Fibroblast of skin of right biceps (primary cell): ENCODE measurements at regions not wholly inside any gene's neighbourhood (a gene's known extent, or its start where the extent isn't known, plus 50 kb on each side); places are given as distances from the start of the nearest gene placed in this dataset.
"Not testable (repeated sequence)": the region's sequence is repeated elsewhere in the genome, so short reads cannot be mapped to it uniquely, and the experiment has no call there.

Source experiments
- DNase-seq: peaks from one replicate; pipeline ENCODE4 v3.0.0-alpha.2; 2013

DNA sequence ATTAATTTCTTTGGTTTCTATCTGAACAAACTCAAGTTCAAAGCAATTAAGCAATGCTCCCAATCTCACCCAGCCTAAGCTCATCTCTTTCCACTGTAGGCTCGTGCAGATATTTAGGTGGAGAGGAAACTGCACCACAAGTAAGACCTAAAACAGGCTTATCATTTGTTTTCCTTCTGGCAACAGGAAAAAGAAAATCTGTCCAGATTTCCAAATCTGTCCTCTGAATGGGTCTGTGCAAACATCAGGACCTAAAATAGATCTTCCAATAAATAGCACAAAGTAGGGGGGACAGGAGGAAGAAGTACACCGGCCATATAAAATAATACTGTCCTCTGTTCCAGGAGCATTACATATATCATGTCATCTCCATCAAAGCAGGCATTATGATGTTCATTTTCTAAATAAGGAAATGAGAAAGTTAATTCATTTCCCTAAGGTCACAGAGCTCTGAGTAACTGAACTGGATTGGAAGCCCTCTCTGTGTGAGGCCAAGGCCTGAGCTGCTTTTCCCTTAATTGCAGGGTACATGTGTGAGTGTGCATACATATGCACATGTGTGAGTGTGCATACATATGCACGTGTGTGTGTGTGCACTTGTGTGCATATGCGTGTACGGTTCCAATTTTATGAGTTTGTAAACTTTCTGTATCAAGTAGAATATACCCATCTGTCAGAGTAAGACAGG is 92.8 kb upstream of the PARD3 start:
- peak; percentile 56 for DNase-seq

DNA sequence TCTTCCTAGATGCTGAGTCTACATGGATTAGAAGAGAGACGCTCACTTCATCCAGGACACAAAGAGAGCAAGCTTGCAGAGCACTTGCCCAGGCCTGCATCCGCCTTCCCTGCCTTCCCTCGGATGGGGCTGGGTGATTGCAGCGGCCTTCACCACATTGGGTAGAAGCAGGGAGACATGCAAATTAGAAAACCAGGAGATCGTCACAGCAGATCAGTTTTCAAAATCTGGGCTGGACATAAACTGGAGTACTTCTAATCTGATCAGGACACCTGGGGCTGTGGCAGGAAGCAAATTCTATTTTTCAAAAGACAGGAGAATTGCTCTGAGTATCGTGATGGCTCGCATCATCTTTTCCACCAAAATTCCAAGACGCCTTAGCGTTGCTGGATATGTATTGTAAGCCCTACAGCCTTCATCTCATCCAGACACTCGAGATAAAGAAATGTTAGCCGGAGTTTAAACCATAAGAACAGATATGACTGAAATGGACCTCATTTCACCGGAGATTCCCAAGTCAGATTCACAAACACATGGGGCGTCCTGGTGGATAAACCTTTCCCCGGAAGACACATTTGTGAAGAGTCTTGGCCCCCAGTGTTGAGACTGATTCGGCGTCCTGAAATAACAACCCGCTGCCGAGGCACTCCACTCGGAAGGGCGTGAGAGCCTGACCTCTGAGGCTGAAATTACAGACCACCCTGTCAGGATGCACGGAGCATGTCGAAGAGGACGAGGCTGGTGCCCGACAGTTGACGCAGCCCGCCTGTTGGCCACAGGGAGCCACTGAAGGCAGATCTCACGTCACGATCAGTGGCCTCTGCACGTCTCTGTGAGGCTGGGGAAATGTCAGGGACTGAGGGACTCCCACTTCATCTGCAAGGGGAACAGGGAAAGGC is 91.2 kb upstream of the PARD3 start:
- no peak for DNase-seq

DNA sequence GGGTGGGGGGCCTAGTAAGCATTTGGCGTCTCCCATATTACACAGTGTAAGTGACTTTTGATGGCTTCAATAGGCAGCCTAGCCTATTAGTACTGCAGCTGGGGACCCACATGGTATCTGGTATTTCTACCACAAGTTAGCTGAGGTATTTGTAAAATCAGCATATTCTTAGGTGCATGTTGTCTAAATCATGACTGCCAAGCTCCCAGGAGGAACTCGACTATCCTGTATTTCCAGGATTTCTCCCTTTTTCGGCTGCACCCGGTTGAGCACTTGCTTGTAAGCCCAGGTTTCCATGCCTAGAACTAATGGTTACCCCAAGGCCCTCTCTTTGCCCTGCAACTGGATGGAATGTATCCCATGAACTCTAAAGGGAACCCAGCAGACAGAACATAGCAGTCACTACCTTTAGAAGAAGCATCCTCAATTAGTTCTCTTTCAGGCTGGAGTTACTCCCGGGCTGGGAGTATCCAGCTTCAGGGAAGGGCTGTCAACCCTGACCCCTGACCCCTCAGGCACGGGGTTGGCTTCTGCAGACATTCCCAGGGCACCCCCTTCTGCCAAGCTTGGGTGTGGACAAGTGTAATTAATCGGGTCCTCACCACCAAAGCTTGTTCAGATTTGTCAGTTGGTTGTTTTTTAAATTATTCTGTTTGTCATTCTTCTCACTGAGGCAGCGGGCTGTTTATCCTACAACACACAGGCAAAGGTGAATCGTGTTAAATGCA is 90.3 kb upstream of the PARD3 start:
- peak; percentile 8 for DNase-seq

DNA sequence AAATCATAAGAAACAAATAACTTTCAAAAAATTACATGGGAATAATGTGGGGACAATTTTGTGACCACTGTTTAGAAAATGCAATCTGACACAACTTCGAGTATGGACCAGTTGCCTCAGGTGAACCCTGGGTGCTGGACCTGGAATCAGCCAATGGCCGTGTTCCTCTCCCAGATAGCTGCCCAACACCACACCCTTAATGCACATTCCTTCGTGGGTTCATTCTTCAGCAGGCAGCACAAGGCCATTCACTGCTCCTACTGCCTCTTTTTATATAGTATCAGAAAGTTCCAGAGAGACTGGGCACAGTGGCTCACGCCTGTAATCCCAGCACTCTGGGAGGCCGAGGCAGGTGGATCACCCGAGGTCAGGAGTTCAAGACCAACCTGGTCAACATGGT is 89.1 kb upstream of the PARD3 start:
- DNase-seq, result no peak

DNA sequence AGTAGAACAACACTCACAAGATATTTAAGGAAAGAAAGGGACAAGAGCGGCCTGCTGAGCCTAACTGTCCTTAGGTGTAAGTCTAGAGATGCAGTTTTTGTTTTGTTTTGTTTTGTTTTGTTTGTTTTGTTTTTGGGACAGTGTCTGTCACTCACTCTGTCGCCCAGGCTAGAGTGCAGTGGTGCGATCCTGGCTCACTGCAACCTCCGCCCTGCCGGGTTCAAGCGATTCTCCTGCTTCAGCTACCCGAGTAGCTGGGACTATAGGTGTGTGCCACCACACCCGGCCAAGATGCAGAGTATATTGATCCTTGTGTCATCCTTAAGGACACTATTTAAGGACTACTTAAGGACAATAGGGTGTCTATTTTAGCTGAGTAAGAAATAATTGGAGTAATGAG is 84.1 kb upstream of the PARD3 start:
- no peak for DNase-seq

DNA sequence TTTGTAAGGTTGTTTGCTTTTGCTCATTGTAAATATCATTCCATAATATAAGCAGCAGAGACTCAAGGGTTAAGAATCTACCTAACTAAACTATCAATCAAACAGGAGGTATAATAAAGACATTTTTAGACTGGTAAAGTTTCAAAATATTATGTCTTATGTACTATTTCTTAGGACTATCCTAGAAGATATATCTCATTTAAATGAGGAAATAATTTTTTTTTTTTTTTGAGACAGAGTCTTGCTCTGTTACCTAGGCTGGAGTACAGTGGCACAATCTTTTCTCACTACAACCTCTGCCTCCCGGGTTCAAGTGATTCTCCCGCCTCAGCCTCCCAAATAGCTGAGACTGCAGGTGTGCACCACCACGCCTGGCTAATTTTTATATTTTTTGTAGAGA is 80.9 kb upstream of the PARD3 start:
- DNase-seq, result no peak

DNA sequence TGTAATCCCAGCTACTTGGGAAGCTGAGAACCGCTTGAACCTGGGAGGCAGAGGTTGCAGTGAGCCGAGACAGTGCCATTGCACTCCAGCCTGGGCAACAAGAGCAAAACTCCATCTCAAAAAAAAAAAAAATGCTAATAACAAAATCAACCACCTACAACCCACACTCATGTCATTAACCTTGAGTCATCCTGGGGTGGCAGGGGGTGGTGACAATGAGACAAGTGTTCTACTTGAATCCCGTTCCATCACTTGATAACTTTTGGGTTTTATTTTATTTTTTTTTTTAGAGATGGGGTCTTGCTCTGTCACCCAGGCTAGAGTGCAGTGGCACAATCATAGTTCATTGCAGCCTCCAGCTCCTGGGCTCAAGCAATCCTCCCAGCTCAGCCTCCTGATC is 80.0 kb upstream of the PARD3 start:
- not testable (repeated sequence) for DNase-seq

DNA sequence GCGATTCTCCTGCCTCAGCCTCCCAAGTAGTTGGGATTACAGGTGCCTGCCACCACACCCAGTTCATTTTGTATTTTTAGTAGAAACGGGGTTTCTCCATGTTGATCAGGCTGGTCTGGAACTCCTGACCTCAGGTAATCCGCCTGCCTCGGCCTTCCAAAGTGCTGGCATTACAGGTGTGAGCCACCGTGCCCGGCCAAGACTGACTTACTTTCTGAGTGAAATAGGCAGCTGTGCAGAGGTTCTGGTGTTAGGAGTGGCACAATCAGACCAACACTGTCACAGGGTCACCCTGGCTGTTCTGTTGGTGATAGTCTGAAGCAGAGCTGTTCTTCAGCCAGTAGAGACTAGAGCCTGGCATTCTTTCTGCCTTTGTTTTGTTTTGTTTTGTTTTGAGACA is 77.4 kb upstream of the PARD3 start:
- DNase-seq, result not testable (repeated sequence)

DNA sequence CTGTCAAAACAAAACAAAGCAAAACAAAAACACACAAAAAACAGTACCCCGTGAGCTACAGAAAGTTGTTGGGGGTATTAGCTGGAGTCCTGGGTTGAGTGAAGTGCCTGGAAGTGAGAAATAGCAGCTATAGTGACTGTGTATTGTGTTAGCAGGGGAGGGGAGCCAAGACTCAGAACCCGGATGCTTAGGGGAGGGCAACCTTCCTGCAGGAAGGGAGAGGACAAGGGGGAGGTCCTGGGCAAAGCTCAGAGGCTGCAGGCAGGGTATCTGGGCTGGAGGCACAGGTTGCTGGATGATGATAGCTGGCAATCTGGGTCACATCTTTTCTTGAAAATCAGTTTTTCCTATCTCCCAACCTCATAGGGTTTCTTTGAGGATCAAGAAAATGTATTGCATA is 75.8 kb upstream of the PARD3 start:
- no peak for DNase-seq

DNA sequence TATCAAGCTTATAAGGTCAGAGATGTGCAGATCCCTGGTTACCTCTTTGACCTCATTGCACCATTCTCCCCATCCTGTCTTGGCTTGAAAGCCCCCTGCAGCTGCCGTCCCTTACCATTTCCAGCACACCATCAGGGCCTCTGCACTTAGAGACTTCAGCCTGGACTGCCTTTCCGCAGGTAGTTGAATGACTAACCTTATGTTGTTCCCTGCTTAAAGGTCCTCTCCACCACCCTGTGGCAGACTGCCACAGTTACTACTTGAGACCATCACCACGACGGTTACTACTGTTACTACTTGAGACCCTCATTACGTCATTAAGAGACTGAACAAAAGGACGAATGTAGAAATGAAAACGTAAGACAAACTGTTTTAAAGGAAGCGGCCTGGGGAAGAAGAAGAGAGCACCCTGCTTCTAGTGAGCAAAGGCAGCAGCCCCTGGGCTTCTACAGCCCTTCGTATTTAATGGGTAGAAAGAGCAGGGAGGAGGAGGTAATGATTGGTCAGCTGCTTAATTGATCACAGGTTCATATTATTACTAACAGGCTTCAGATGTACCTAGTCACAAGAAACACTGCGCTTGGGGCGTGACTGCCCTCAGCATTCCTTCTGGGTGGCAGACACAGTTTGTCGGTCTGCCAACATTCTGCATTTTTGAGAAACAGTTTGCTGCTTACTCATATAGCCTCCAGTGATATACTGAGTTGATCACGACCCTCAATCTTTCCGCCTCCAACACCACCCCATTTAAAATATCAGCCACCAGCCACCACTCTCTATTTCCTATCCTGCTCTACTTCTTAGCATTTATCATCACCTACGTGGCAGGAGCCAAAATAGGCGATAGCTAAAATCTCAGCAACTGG is 74.1 kb upstream of the PARD3 start:
- peak; percentile 64 for DNase-seq

DNA sequence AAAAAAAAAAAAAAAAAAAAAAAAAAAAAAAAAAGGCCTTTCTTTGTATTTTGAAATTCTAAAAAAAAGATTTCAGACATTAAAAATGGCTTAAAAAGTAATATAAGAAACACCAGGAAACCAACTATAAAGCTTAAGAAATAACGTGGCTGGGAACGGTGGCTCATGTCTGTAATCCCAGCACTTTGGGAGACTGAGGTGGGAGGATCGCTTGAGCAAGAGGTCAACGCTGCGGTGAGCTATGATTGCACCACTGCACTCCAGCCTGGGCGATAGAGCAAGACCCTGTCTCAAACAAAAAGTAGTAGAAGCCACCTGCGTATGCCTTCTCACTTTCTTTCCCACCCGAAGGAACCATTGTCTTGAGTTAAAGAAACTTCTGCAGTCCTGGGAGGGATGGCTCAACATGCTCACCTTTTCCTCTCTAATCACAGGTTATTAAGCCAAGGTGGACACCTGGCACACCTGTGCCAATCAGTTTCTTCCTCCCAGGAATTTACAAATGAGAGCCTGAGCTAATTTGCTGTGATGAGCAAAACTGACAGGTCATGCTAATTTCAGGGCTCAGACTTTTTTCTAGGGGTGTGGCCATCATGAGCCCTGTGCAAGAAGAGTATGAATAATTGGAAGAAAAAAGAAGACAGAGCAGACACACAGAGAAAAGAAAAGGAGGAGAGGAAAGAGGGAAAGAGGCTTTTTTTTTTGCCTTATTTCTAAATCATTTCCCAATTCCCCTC is 72.0 kb upstream of the PARD3 start:
- DNase-seq, result no peak

DNA sequence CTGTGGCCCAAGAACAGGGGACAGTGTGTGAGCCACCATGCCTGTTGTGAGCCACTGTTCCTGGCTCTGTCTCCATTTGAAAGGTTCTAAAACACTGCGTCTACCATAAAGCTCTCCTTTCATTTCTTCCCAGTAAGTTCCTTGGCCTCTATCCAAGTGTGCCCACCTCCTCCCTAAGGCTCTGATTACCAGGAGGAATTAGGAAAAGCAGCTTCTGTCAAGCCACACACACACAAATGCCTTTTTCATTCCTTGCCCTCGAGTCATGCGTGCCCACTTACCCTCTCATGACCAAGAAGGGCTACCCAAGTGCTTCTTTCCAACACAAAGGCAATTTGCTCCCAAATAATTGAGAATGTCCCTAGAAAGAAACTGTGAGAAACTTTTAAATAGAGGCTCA is 70.8 kb upstream of the PARD3 start:
- peak; percentile 20 for DNase-seq

DNA sequence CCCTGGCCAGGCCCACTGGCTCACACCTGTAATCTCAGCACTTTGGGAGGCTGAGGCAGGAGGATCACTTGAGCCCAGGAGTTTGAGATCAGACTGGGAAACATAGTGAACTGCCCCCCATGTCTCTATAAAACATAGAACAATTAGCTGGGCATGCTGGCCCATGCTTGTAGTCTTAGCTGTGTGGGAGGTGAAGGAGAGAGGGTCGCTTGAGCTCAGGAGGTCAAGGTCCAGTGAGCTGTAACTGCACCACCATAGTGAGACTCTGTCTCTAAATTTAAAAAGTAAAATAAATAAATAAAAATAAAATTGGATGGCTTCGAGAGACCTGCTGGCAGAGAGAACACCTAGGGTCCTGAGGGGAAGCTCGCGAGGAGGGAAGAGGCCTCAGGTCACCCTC is 69.9 kb upstream of the PARD3 start:
- no peak for DNase-seq

DNA sequence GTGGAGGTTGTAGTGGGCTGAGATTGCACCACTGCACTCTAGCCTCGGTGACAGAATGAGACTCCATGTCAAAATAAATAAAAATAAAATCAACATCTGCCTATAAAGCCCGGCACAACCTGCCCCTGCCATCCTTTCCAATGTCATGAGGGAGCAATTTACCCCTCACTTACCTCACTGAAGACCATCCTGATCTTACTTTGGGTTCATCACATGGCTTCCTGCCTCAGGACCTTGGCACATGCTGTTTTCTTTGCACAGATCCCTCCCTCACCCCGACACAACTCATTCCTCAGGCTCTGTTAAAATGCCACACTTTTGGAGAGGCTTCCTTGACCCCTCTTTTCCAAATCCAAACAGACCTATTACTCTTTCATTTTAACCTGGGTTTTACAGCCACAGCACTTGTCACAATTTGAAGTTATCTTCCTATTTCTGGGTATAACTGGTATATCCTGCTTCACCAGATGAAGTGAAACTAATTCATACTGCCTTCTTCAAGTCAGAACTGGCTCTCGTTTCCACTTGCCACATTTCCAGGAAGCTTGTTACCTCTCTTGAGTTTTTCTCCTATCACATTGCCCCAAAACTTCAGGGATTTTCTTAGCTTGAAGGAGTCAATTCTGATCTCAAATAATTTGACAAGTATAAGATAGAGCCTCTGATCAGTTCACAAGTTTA is 69.3 kb upstream of the PARD3 start:
- no peak for DNase-seq

DNA sequence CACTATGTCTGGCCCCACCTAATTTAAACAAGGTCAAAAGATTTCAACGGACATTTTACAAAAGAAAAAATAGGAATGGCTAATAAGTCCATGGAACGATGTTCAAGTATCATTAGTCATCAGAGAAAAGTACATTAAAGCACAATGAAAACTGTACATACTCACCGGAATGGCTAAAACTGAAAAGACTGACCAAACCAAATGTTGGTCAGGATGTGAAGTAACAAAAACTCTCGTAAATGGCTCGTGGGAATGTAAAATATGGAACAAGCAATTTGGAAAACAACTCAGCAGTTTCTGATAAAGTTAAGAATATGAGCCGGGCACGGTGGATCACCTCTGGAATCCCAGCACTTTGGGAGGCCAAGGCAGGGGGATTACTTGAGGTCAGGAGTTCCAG is 65.7 kb upstream of the PARD3 start:
- DNase-seq, result no peak

DNA sequence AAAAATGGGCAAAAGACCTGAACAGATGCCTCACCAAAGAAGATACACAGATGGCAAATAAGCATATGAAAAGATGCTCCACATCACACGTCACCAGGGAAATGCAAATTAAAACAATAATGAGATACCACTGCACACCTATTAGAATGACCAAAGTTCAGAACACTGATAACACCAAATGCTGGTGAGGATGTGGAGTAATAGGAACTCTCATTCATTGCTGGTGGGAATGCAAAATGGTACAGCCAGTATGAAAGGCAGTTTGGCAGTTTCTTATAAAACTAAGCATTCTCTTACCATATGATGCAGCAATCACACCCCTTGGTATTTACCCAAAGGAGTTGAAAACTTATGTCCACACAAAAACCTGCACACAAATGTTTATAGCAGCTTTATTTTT is 63.6 kb upstream of the PARD3 start:
- DNase-seq, result not testable (repeated sequence)

DNA sequence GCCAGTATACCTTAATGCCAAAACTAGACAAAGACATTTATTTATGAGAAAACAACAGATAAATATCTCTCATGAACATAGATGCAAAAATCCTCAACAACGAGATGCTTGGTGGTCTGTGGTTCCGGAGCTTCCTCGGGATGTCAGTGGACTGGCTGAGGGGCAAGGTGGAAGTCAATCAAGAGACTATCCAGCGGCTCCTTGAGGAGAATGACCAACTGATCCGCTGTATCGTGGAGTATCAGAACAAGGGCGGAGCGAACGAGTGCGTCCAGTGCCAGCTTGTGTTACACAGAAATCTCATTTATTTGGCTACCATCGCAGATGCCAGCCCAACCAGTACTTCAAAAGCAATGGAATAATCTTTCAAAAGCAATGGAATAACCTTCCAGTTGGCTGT is 60.0 kb upstream of the PARD3 start:
- no peak for DNase-seq

DNA sequence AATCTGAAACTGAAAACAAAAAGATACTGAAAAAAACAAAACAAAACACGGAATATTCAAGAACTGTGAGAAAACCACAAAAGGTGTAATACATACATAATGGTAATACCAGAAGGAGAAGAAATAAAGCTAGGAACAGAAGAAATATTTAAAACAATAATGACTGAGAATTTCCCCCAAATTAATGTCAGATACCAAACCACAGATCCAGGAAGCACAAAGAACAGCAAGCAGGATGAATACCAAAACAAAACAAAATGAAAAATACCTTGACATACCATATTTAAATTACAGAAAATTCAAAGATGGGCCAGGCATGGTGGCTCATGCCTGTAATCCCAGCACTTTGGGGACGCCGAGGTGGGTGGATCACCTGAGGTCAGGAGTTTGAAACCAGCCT is 57.7 kb upstream of the PARD3 start:
- DNase-seq, result no peak

DNA sequence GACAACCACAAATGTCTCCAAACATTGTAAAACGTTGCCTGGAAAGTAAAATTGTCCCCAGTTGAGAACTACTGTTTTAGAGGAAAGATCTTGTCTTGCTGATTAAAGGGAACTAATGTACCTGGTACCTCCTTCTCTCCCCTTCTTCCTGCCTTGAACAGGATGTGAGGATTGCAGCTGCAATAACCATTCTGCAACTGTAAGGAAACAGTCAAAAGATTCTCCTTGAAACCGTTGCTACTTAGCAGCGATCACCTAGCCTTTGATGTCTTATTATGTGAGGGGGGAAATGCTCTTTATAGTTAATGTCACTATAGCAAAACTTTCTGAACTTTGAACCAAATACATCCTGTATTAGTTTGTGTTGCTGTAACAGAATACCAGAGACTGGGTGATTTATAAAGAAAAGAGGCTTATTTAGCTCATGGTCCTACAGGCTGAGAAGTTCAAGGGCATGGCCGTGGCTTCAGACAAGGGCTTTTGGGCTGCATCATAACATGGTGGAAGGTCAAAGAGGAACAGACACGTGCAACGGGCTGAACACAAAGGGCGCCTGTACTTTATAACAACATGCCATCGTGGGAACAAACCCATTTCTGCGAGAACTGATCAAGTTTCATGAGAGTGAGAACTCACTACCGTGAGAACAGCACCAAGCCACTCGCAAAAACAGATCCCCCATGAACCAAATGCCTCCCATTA is 54.2 kb upstream of the PARD3 start:
- no peak for DNase-seq

DNA sequence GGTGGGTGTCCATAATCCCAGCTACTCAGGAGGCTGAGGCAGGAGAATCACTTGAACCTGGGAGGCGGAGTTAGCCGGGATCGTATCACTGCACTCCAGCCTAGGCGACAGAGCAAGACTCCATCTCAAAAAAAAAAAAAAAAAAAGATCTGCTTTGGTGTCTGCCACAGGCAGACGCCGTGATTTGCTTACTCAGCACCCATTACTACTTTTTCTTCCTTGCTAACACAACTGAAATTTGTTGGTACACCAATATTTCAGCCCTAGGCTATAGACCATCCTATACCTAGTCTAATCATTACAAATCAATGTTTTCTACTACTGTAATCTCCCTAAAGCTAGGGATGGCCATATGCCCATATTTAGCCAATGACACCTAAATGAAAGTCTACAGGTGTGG is 53.5 kb upstream of the PARD3 start:
- DNase-seq, result no peak

DNA sequence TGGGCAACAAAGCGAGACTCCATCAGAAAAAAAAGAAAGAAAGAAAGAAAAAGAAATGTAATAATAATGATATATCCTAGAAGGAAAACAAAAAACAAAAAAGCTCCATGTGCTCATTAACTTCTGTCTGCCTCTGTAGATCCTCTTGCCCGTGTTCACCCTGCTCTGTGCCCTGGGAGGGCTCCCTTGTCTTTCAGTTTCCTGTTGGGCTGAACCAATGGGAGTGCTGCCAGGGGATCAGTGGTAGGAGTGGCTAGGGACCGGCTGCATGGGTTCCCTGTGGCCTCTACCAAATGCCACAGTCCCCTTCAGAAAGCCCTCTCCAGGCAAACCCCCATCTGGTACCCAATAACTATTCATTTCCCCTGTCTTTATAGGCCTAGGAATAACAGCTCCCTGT is 51.8 kb upstream of the PARD3 start:
- DNase-seq, result peak; percentile 14
